ENCODE measurements at regions not wholly inside any gene's neighbourhood (a gene's known extent, or its start where the extent isn't known, plus 50 kb on each side); places are given as distances from the start of the nearest gene placed in this dataset.

DNA sequence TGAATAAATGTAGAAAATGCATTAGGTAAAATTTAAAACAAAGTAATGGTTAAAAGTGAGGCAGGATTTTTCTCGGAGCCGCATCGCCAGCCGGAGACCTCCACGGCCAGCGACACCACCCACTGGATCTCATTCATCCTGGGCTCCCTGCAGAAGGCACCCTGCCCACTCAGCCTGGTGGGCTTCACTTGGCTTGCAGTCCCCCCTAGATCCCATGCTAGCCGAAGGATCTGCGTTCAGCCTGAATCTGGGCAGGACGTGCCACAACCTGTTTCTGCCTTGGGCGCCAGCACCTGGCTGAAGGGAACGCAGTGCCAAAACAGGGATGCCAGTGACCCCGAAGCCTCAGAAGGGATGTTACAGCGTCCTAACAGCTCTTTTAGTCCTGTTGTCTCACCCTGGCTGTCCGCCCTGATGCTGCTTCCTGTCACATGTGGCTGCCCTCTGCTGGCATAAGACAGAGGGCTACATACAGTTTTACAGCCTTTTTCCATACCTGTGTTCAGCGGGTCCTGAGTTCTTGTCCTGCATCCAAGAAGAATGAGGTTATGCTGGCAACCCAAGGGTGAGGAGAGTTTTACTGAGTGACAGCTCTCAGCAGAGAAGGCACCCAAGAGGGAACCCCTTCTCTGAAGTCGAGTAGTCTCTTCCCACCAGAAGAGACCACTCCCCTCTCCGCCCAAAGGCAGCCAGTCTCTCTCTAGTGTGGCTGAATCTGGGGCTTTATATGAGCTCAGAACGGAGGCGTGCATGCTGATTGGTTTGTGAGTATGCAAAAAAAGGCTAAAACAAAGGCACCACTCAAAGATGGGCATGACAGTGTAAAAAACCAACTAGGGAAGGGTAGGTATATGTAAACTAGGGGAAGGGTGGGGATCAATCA lies 173.1 kb upstream of the GYPC start:
- Histone ChIP-seq H3K9me3 (ENCODE audit: insufficient read depth, low read length) (peaks cover 17% of the 10 kb centered on the region; the same call in 1 of the 2 replicates), H3K4me3 (ENCODE audit: insufficient read length, low read depth) (no peak overlapping the region), H3K36me3 (ENCODE audit: insufficient read depth, insufficient read length, low read length) (no peaks in the 10 kb centered on the region), H3K9ac (ENCODE audit: insufficient read length, low read depth) (no peak overlapping the region), H3K27me3 (ENCODE audit: insufficient read depth, insufficient read length) (no peaks in the 10 kb centered on the region), H3K4me1 (ENCODE audit: insufficient read depth, insufficient read length) (no peaks in the 10 kb centered on the region)
- no peak for DNase-seq (ENCODE audit: low read depth, low spot score)
- TF ChIP-seq YY1 (IDR thresholded peaks at IDR 0.05; ENCODE audit: insufficient read depth, insufficient read length), result no peak

DNA sequence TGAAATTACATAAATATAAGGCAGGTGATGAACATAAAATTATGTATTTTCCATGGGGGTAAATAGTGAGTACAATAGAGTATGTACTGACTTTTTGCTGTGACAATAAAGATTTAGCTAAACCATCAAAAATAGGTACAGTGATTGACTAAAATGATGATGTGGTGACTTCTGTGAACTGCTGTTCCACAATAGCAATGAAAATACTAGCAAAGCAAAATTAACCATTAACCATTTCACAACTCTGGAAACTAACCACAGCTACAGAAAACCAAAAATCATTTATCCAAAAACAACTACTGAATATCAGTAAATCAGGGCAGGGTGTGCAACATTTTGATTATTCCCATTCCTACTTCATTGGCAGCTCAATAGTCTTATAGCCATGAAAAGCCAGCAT lies 161.4 kb upstream of the GYPC start:
- DNase-seq (ENCODE audit: low read depth, low spot score), result no peak
- Histone ChIP-seq H3K9ac (ENCODE audit: insufficient read length, low read depth) (no peak overlapping the region), H3K4me3 (ENCODE audit: insufficient read length, low read depth) (no peak overlapping the region), H3K27me3 (ENCODE audit: insufficient read depth, insufficient read length) (no peaks in the 10 kb centered on the region), H3K36me3 (ENCODE audit: insufficient read depth, insufficient read length, low read length) (no peaks in the 10 kb centered on the region), H3K4me1 (ENCODE audit: insufficient read depth, insufficient read length) (no peaks in the 10 kb centered on the region), H3K9me3 (ENCODE audit: insufficient read depth, low read length) (peaks cover 9% of the 10 kb centered on the region; the same call in 1 of the 2 replicates)
- no peak for TF ChIP-seq SUZ12 (IDR thresholded peaks at IDR 0.05; ENCODE audit: extremely low read depth, insufficient read depth, insufficient read length)

DNA sequence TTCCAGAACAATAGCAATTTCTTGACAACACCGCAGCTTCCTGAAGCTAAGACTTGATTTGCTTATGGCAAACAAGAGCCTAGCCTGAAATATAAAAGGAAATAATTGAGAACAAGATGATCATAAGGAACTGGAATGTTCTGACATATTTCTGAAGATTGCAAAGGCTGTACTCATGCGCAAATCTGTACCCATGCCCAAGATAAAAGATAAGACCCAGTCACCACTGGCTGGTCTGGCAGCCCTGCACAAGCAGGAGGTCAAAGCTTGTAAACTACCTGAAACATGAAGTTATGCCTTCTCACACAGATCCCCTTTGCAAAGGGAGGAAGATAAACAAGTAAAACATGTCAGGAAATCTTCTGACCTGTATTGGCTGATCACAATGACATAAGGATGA lies 160.8 kb upstream of the GYPC start:
- H3K27me3 ChIP-seq (ENCODE audit: insufficient read depth, insufficient read length), result no peaks in the 10 kb centered on the region
- H3K36me3 ChIP-seq (ENCODE audit: insufficient read depth, insufficient read length, low read length), result no peaks in the 10 kb centered on the region
- H3K9ac ChIP-seq (ENCODE audit: insufficient read length, low read depth), result no peak overlapping the region
- no peak for TF ChIP-seq SUZ12 (IDR thresholded peaks at IDR 0.05; ENCODE audit: extremely low read depth, insufficient read depth, insufficient read length)
- TF ChIP-seq ZNF274 (IDR thresholded peaks at IDR 0.05; ENCODE audit: low read depth, low read length), result no peak
- TF ChIP-seq YY1 (IDR thresholded peaks at IDR 0.05; ENCODE audit: insufficient read depth, insufficient read length), result no peak
- no peaks in the 10 kb centered on the region for H3K4me1 ChIP-seq (ENCODE audit: insufficient read depth, insufficient read length)
- no peak overlapping the region for H3K4me3 ChIP-seq (ENCODE audit: insufficient read length, low read depth)
- no peak for DNase-seq (ENCODE audit: low read depth, low spot score)
- peaks cover 9% of the 10 kb centered on the region; the same call in 1 of the 2 replicates for H3K9me3 ChIP-seq (ENCODE audit: insufficient read depth, low read length)

DNA sequence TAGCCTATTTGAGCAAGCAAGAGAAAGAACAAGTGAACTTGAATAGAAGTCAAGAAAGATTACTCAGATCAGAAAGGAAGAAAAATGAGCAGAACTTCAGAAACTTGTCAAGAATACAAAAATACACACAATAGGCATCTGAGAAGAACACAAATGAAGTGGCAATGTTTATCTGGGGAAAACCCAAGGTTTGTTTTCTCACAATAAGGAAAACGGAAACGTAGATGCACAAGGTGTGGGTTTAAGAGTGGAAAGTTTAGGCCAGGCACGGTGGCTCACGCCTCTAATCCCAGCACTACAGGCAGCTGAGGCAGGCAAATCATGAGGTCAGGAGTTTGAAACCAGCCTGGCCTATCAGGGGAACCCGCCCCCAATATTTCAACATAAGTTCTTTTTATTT lies 159.5 kb upstream of the GYPC start:
- DNase-seq (ENCODE audit: low read depth, low spot score), result no peak
- Histone ChIP-seq H3K4me1 (ENCODE audit: insufficient read depth, insufficient read length) (no peaks in the 10 kb centered on the region), H3K9me3 (ENCODE audit: insufficient read depth, low read length) (peaks cover 9% of the 10 kb centered on the region; the same call in 1 of the 2 replicates), H3K27me3 (ENCODE audit: insufficient read depth, insufficient read length) (no peaks in the 10 kb centered on the region), H3K36me3 (ENCODE audit: insufficient read depth, insufficient read length, low read length) (no peaks in the 10 kb centered on the region), H3K9ac (ENCODE audit: insufficient read length, low read depth) (no peak overlapping the region), H3K4me3 (ENCODE audit: insufficient read length, low read depth) (no peak overlapping the region)
- TF ChIP-seq ZNF274 (IDR thresholded peaks at IDR 0.05; ENCODE audit: low read depth, low read length), result no peak
- no peak for TF ChIP-seq SUZ12 (IDR thresholded peaks at IDR 0.05; ENCODE audit: extremely low read depth, insufficient read depth, insufficient read length)
- TF ChIP-seq YY1 (IDR thresholded peaks at IDR 0.05; ENCODE audit: insufficient read depth, insufficient read length), result no peak

DNA sequence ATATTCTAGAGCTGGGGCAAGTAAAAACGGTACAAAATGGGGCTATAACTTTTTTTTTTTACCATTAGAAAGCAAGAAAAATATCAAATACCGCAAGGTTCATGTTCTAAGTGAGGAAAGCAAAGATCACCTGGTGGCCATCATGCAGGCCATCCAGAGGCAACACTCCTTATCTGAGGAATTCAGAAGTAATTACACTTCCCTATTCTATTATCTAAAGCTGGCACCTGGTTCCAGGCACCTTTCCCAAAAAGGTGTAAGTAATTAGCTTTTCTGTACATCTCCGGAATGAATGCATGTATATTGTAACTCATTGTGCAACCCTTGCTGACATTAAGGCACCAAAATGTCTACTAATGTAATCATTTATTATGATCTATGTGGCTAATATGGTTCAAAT lies 152.5 kb upstream of the GYPC start:
- Histone ChIP-seq H3K9me3 (ENCODE audit: insufficient read depth, low read length) (no peaks in the 10 kb centered on the region), H3K9ac (ENCODE audit: insufficient read length, low read depth) (no peak overlapping the region), H3K36me3 (ENCODE audit: insufficient read depth, insufficient read length, low read length) (no peaks in the 10 kb centered on the region), H3K4me3 (ENCODE audit: insufficient read length, low read depth) (no peak overlapping the region), H3K4me1 (ENCODE audit: insufficient read depth, insufficient read length) (peaks cover 2% of the 10 kb centered on the region), H3K27me3 (ENCODE audit: insufficient read depth, insufficient read length) (no peaks in the 10 kb centered on the region)
- DNase-seq (ENCODE audit: low read depth, low spot score), result no peak
- TF ChIP-seq ZNF274 (IDR thresholded peaks at IDR 0.05; ENCODE audit: low read depth, low read length) (no peak), SUZ12 (IDR thresholded peaks at IDR 0.05; ENCODE audit: extremely low read depth, insufficient read depth, insufficient read length) (no peak), YY1 (IDR thresholded peaks at IDR 0.05; ENCODE audit: insufficient read depth, insufficient read length) (no peak)

DNA sequence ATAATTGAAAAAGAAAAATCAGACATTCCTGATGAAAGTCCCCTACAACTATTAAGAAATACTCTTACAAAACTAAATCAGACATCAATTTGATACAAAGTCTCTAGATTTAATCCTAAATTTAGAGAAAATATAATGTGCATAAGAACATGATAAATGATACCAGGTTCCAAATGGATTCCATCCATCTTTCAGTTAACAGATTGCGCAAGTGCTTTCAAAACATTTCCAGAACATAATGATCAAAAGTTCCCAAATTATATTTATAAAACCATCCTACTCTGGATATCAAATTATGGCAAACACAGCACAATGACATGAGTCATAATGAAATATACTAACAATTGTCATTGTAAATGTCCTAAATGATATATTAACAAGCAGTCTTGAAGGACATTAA lies 151.0 kb upstream of the GYPC start:
- H3K9ac ChIP-seq (ENCODE audit: insufficient read length, low read depth), result no peak overlapping the region
- peaks cover 2% of the 10 kb centered on the region for H3K4me1 ChIP-seq (ENCODE audit: insufficient read depth, insufficient read length)
- no peak overlapping the region for H3K4me3 ChIP-seq (ENCODE audit: insufficient read length, low read depth)
- H3K27me3 ChIP-seq (ENCODE audit: insufficient read depth, insufficient read length), result no peaks in the 10 kb centered on the region
- H3K9me3 ChIP-seq (ENCODE audit: insufficient read depth, low read length), result no peaks in the 10 kb centered on the region
- TF ChIP-seq YY1 (IDR thresholded peaks at IDR 0.05; ENCODE audit: insufficient read depth, insufficient read length) (no peak), ZNF274 (IDR thresholded peaks at IDR 0.05; ENCODE audit: low read depth, low read length) (no peak), SUZ12 (IDR thresholded peaks at IDR 0.05; ENCODE audit: extremely low read depth, insufficient read depth, insufficient read length) (no peak)
- DNase-seq (ENCODE audit: low read depth, low spot score), result no peak
- H3K36me3 ChIP-seq (ENCODE audit: insufficient read depth, insufficient read length, low read length), result no peaks in the 10 kb centered on the region

DNA sequence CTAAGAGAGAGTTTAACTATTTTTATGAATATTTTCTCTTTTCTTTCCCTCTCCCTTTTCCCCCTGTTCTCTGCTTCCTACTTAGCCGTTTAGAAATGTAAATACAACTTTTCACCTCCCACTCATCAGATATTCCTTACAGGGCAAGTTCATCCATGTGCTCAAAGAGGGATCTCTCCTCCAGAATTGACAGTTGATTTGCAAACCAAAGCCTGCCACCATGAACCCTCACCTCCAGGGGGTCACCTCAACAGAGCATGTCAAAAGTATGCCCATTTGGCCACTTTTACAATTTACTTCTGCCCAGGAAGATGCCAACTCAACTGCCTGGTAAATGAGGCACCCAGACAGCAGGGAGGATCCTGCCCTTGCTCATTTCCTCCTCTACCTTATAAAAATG lies 149.2 kb upstream of the GYPC start:
- DNase-seq (ENCODE audit: low read depth, low spot score), result no peak
- Histone ChIP-seq H3K4me1 (ENCODE audit: insufficient read depth, insufficient read length) (peaks cover 2% of the 10 kb centered on the region), H3K9ac (ENCODE audit: insufficient read length, low read depth) (no peak overlapping the region), H3K36me3 (ENCODE audit: insufficient read depth, insufficient read length, low read length) (no peaks in the 10 kb centered on the region), H3K9me3 (ENCODE audit: insufficient read depth, low read length) (no peaks in the 10 kb centered on the region), H3K4me3 (ENCODE audit: insufficient read length, low read depth) (no peak overlapping the region), H3K27me3 (ENCODE audit: insufficient read depth, insufficient read length) (no peaks in the 10 kb centered on the region)
- no peak for TF ChIP-seq YY1 (IDR thresholded peaks at IDR 0.05; ENCODE audit: insufficient read depth, insufficient read length)
